HEK293T (cell line): ENCODE measurements at regions not wholly inside any gene's neighbourhood (a gene's known extent, or its start where the extent isn't known, plus 50 kb on each side); places are given as distances from the start of the nearest gene placed in this dataset.
"Not testable (repeated sequence)": the region's sequence is repeated elsewhere in the genome, so short reads cannot be mapped to it uniquely, and the experiment has no call there.

Experiments
- CTCF ChIA-PET: fragments of 350-600 bp; formaldehyde crosslinking; extraction: SDS; loops from one replicate; lab custom pipeline; 2021; ENCODE audit warnings: antibody characterized with exemption, inconsistent platforms; lab: Yijun Ruan, JAX
- POLR2A ChIA-PET: fragments of 350-600 bp; formaldehyde crosslinking; extraction: SDS; loops from one replicate; lab custom pipeline; 2020; ENCODE audit warnings: antibody characterized with exemption, inconsistent platforms; lab: Yijun Ruan, JAX
- DNase-seq: peaks from one replicate; pipeline ENCODE4 v3.0.0; 2012; ENCODE audit warnings: mixed read lengths; ENCODE audit errors: extremely low spot score

- CTCF ChIA-PET, DNase-seq, POLR2A ChIA-PET: not testable (repeated sequence)
Observed at GRCh38 chr2:87677421-87677923, 70.4 kb upstream of the PLGLB2 start.

GRCh38 chr2:87678742-87679173 is 69.1 kb upstream of the PLGLB2 start:
- CTCF ChIA-PET, DNase-seq, POLR2A ChIA-PET: not testable (repeated sequence)

- POLR2A ChIA-PET, CTCF ChIA-PET, DNase-seq: not testable (repeated sequence)
Observed at GRCh38 chr2:87679950-87680349, 67.9 kb upstream of the PLGLB2 start.

- POLR2A ChIA-PET, CTCF ChIA-PET, DNase-seq: not testable (repeated sequence)
Observed at GRCh38 chr2:87680691-87681090, 67.2 kb upstream of the PLGLB2 start.

- CTCF ChIA-PET, POLR2A ChIA-PET, DNase-seq: not testable (repeated sequence)
Observed at GRCh38 chr2:87683451-87683850, 64.4 kb upstream of the PLGLB2 start.

GRCh38 chr2:87683961-87684360 is 63.9 kb upstream of the PLGLB2 start:
- POLR2A ChIA-PET, DNase-seq, CTCF ChIA-PET: not testable (repeated sequence)

- DNase-seq, POLR2A ChIA-PET, CTCF ChIA-PET: not testable (repeated sequence)
Observed at GRCh38 chr2:87685558-87685957, 62.3 kb upstream of the PLGLB2 start.

GRCh38 chr2:87686873-87687549 is 60.9 kb upstream of the PLGLB2 start:
- CTCF ChIA-PET, DNase-seq, POLR2A ChIA-PET: not testable (repeated sequence)

- DNase-seq, POLR2A ChIA-PET, CTCF ChIA-PET: not testable (repeated sequence)
Observed at GRCh38 chr2:87687550-87688270, 60.2 kb upstream of the PLGLB2 start.

GRCh38 chr2:87691899-87692592 is 55.8 kb upstream of the PLGLB2 start:
- CTCF ChIA-PET, POLR2A ChIA-PET, DNase-seq: not testable (repeated sequence)

GRCh38 chr2:87692914-87693313 is 55.0 kb upstream of the PLGLB2 start:
- POLR2A ChIA-PET, CTCF ChIA-PET, DNase-seq: not testable (repeated sequence)

GRCh38 chr2:87693882-87694281 is 54.0 kb upstream of the PLGLB2 start:
- DNase-seq, CTCF ChIA-PET, POLR2A ChIA-PET: not testable (repeated sequence)

- POLR2A ChIA-PET, CTCF ChIA-PET, DNase-seq: not testable (repeated sequence)
Observed at GRCh38 chr2:87695596-87696323, 52.1 kb upstream of the PLGLB2 start.
